ENCODE measurements at regions not wholly inside any gene's neighbourhood (a gene's known extent, or its start where the extent isn't known, plus 50 kb on each side); places are given as distances from the start of the nearest gene placed in this dataset.

GRCh38 chr12:81991868-81992267 is 232.7 kb upstream of the PPFIA2 start:
- Histone ChIP-seq H3K9me3 (ENCODE audit: control insufficient read depth, low read length) (no peaks in the 10 kb centered on the region), H3K4me1 (ENCODE audit: control insufficient read depth, insufficient read depth, low read length) (no peaks in the 10 kb centered on the region), H3K27ac (ENCODE audit: low read length) (no peak overlapping the region), H3K27me3 (ENCODE audit: control insufficient read depth, insufficient read depth) (no peaks in the 10 kb centered on the region), H3K4me3 (ENCODE audit: low read length) (no peak overlapping the region)
- DNase-seq (no peak), ATAC-seq (no peak)
- intact Hi-C loops (cut with DNase I) = no loop called here

GRCh38 chr12:81988362-81988761 is 229.2 kb upstream of the PPFIA2 start:
- Histone ChIP-seq H3K4me3 (ENCODE audit: low read length) (no peak overlapping the region), H3K4me1 (ENCODE audit: control insufficient read depth, insufficient read depth, low read length) (no peaks in the 10 kb centered on the region), H3K27me3 (ENCODE audit: control insufficient read depth, insufficient read depth) (no peaks in the 10 kb centered on the region), H3K9me3 (ENCODE audit: control insufficient read depth, low read length) (no peaks in the 10 kb centered on the region), H3K27ac (ENCODE audit: low read length) (no peak overlapping the region)
- no peak for ATAC-seq
- DNase-seq = no peak
- intact Hi-C loops (cut with DNase I) = no loop called here
- 88% methylated on average over 1 of the region's 1 CpG for whole genome bisulfite sequencing

GRCh38 chr12:81987371-81987770 is 228.2 kb upstream of the PPFIA2 start:
- no peak overlapping the region for H3K4me3 ChIP-seq (ENCODE audit: low read length)
- ATAC-seq (no peak), DNase-seq (no peak)
- H3K27me3 ChIP-seq (ENCODE audit: control insufficient read depth, insufficient read depth) = no peaks in the 10 kb centered on the region
- H3K9me3 ChIP-seq (ENCODE audit: control insufficient read depth, low read length) = no peaks in the 10 kb centered on the region
- WGBS = 21% methylated on average over 2 of the region's 2 CpGs
- H3K4me1 ChIP-seq (ENCODE audit: control insufficient read depth, insufficient read depth, low read length) = no peaks in the 10 kb centered on the region
- no peak overlapping the region for H3K27ac ChIP-seq (ENCODE audit: low read length)
- intact Hi-C loops (cut with DNase I) = no loop called here

GRCh38 chr12:81976661-81977060 is 217.5 kb upstream of the PPFIA2 start:
- WGBS = 88% methylated on average over 2 of the region's 2 CpGs
- H3K27me3 ChIP-seq (ENCODE audit: control insufficient read depth, insufficient read depth) = no peaks in the 10 kb centered on the region
- H3K4me1 ChIP-seq (ENCODE audit: control insufficient read depth, insufficient read depth, low read length) = no peaks in the 10 kb centered on the region
- intact Hi-C loops (cut with DNase I) = no loop called here
- H3K9me3 ChIP-seq (ENCODE audit: control insufficient read depth, low read length) = no peaks in the 10 kb centered on the region
- no peak overlapping the region for H3K27ac ChIP-seq (ENCODE audit: low read length)
- H3K4me3 ChIP-seq (ENCODE audit: low read length) = no peak overlapping the region
- no peak for DNase-seq
- no peak for ATAC-seq

- intact Hi-C loops (cut with DNase I) = no loop called here
- no peaks in the 10 kb centered on the region for H3K9me3 ChIP-seq (ENCODE audit: control insufficient read depth, low read length)
- no peaks in the 10 kb centered on the region for H3K4me1 ChIP-seq (ENCODE audit: control insufficient read depth, insufficient read depth, low read length)
- DNase-seq = no peak
- no peak for ATAC-seq
- H3K4me3 ChIP-seq (ENCODE audit: low read length) = no peak overlapping the region
- H3K27ac ChIP-seq (ENCODE audit: low read length) = no peak overlapping the region
- no peaks in the 10 kb centered on the region for H3K27me3 ChIP-seq (ENCODE audit: control insufficient read depth, insufficient read depth)
These were observed 215.6 kb upstream of the PPFIA2 start for GRCh38 chr12:81974762-81975161.

- Histone ChIP-seq H3K27ac (ENCODE audit: low read length) (no peak overlapping the region), H3K4me1 (ENCODE audit: control insufficient read depth, insufficient read depth, low read length) (no peaks in the 10 kb centered on the region), H3K9me3 (ENCODE audit: control insufficient read depth, low read length) (no peaks in the 10 kb centered on the region), H3K4me3 (ENCODE audit: low read length) (no peak overlapping the region), H3K27me3 (ENCODE audit: control insufficient read depth, insufficient read depth) (no peaks in the 10 kb centered on the region)
- no peak for ATAC-seq
- intact Hi-C loops (cut with DNase I) = no loop called here
- 59% methylated on average over 5 of the region's 5 CpGs for WGBS
- DNase-seq = no peak
These were observed 209.3 kb upstream of the PPFIA2 start for GRCh38 chr12:81968421-81968820.

- ATAC-seq (no peak), DNase-seq (no peak)
- Histone ChIP-seq H3K4me1 (ENCODE audit: control insufficient read depth, insufficient read depth, low read length) (no peaks in the 10 kb centered on the region), H3K9me3 (ENCODE audit: control insufficient read depth, low read length) (no peaks in the 10 kb centered on the region), H3K4me3 (ENCODE audit: low read length) (no peak overlapping the region), H3K27me3 (ENCODE audit: control insufficient read depth, insufficient read depth) (no peaks in the 10 kb centered on the region), H3K27ac (ENCODE audit: low read length) (no peak overlapping the region)
- 61% methylated on average over 1 of the region's 1 CpG for WGBS
- intact Hi-C loops (cut with DNase I) = no loop called here
These were observed 204.5 kb upstream of the PPFIA2 start for GRCh38 chr12:81963636-81964035.

- no peaks in the 10 kb centered on the region for H3K27me3 ChIP-seq (ENCODE audit: control insufficient read depth, insufficient read depth)
- H3K27ac ChIP-seq (ENCODE audit: low read length) = no peak overlapping the region
- no peaks in the 10 kb centered on the region for H3K4me1 ChIP-seq (ENCODE audit: control insufficient read depth, insufficient read depth, low read length)
- ATAC-seq (no peak), DNase-seq (no peak)
- no peaks in the 10 kb centered on the region for H3K9me3 ChIP-seq (ENCODE audit: control insufficient read depth, low read length)
- no peak overlapping the region for H3K4me3 ChIP-seq (ENCODE audit: low read length)
- intact Hi-C loops (cut with DNase I) = no loop called here
- WGBS = 92% methylated on average over 7 of the region's 7 CpGs
These were observed 203.9 kb upstream of the PPFIA2 start for GRCh38 chr12:81963026-81963425.

- no peak for ATAC-seq
- Histone ChIP-seq H3K27me3 (ENCODE audit: control insufficient read depth, insufficient read depth) (no peaks in the 10 kb centered on the region), H3K4me3 (ENCODE audit: low read length) (no peak overlapping the region), H3K4me1 (ENCODE audit: control insufficient read depth, insufficient read depth, low read length) (no peaks in the 10 kb centered on the region), H3K27ac (ENCODE audit: low read length) (no peak overlapping the region), H3K9me3 (ENCODE audit: control insufficient read depth, low read length) (no peaks in the 10 kb centered on the region)
- no peak for DNase-seq
- 74% methylated on average over 4 of the region's 4 CpGs for WGBS
- intact Hi-C loops (cut with DNase I) = no loop called here
These were observed 203.1 kb upstream of the PPFIA2 start for GRCh38 chr12:81962126-81962856.

- no peak overlapping the region for H3K4me3 ChIP-seq (ENCODE audit: low read length)
- whole genome bisulfite sequencing = 62% methylated on average over 1 of the region's 1 CpG
- DNase-seq = no peak
- H3K4me1 ChIP-seq (ENCODE audit: control insufficient read depth, insufficient read depth, low read length) = no peaks in the 10 kb centered on the region
- no peaks in the 10 kb centered on the region for H3K27me3 ChIP-seq (ENCODE audit: control insufficient read depth, insufficient read depth)
- intact Hi-C loops (cut with DNase I) = no loop called here
- H3K9me3 ChIP-seq (ENCODE audit: control insufficient read depth, low read length) = no peaks in the 10 kb centered on the region
- H3K27ac ChIP-seq (ENCODE audit: low read length) = no peak overlapping the region
- ATAC-seq = no peak
These were observed 199.3 kb upstream of the PPFIA2 start for GRCh38 chr12:81958406-81958805.

- Histone ChIP-seq H3K4me3 (ENCODE audit: low read length) (no peak overlapping the region), H3K27ac (ENCODE audit: low read length) (no peak overlapping the region), H3K27me3 (ENCODE audit: control insufficient read depth, insufficient read depth) (no peaks in the 10 kb centered on the region), H3K4me1 (ENCODE audit: control insufficient read depth, insufficient read depth, low read length) (no peaks in the 10 kb centered on the region), H3K9me3 (ENCODE audit: control insufficient read depth, low read length) (no peaks in the 10 kb centered on the region)
- ATAC-seq (no peak), DNase-seq (no peak)
- intact Hi-C loops (cut with DNase I) = no loop called here
These were observed 198.5 kb upstream of the PPFIA2 start for GRCh38 chr12:81957631-81958030.

GRCh38 chr12:81956468-81956860 is 197.3 kb upstream of the PPFIA2 start:
- Histone ChIP-seq H3K9me3 (ENCODE audit: control insufficient read depth, low read length) (no peaks in the 10 kb centered on the region), H3K27ac (ENCODE audit: low read length) (no peak overlapping the region), H3K4me3 (ENCODE audit: low read length) (no peak overlapping the region), H3K27me3 (ENCODE audit: control insufficient read depth, insufficient read depth) (no peaks in the 10 kb centered on the region), H3K4me1 (ENCODE audit: control insufficient read depth, insufficient read depth, low read length) (no peaks in the 10 kb centered on the region)
- no peak for ATAC-seq
- WGBS = 62% methylated on average over 1 of the region's 1 CpG
- DNase-seq = no peak
- intact Hi-C loops (cut with DNase I) = no loop called here
